ENCODE measurements at regions not wholly inside any gene's neighbourhood (a gene's known extent, or its start where the extent isn't known, plus 50 kb on each side); places are given as distances from the start of the nearest gene placed in this dataset.

- Histone ChIP-seq H3K4me1 (ENCODE audit: insufficient read depth, low read length) (peaks cover 16% of the 10 kb centered on the region), H3K36me3 (ENCODE audit: insufficient read depth, low read length) (no peaks in the 10 kb centered on the region), H3K9ac (ENCODE audit: low read length) (no peak overlapping the region), H3K9me3 (ENCODE audit: low read length) (no peaks in the 10 kb centered on the region), H3K27me3 (ENCODE audit: control insufficient read depth in 1 of 2, insufficient read depth in 2 of 2, low read length in 2 of 2) (no peaks in the 10 kb centered on the region), H3K27ac (ENCODE audit: low read depth, low read length) (no peak overlapping the region), H3K4me3 (ENCODE audit: low read depth in 1 of 2, low read length in 2 of 2) (no peak overlapping the region)
Measured at GRCh38 chr3:194928831-194929577, 243.3 kb downstream of the FAM43A start.

- no peak overlapping the region for H3K4me3 ChIP-seq (ENCODE audit: low read depth in 1 of 2, low read length in 2 of 2)
Measured at GRCh38 chr3:194929578-194929960, 243.9 kb downstream of the FAM43A start.

GRCh38 chr3:194930377-194931204, 244.9 kb downstream of the FAM43A start:
- no peak overlapping the region for H3K27ac ChIP-seq (ENCODE audit: low read depth, low read length)
- no peak overlapping the region for H3K9ac ChIP-seq (ENCODE audit: low read length)
- no peaks in the 10 kb centered on the region for H3K9me3 ChIP-seq (ENCODE audit: low read length)
- H3K4me1 ChIP-seq (ENCODE audit: insufficient read depth, low read length): peaks cover 16% of the 10 kb centered on the region
- no peaks in the 10 kb centered on the region for H3K27me3 ChIP-seq (ENCODE audit: control insufficient read depth in 1 of 2, insufficient read depth in 2 of 2, low read length in 2 of 2)
- H3K4me3 ChIP-seq (ENCODE audit: low read depth in 1 of 2, low read length in 2 of 2): no peak overlapping the region
- H3K36me3 ChIP-seq (ENCODE audit: insufficient read depth, low read length): no peaks in the 10 kb centered on the region

More at GRCh38 chr3:194929578-194929960, 243.9 kb downstream of the FAM43A start:
- Histone ChIP-seq H3K4me1 (ENCODE audit: insufficient read depth, low read length) (peaks cover 16% of the 10 kb centered on the region), H3K9ac (ENCODE audit: low read length) (no peak overlapping the region), H3K27ac (ENCODE audit: low read depth, low read length) (no peak overlapping the region), H3K36me3 (ENCODE audit: insufficient read depth, low read length) (no peaks in the 10 kb centered on the region), H3K9me3 (ENCODE audit: low read length) (no peaks in the 10 kb centered on the region), H3K27me3 (ENCODE audit: control insufficient read depth in 1 of 2, insufficient read depth in 2 of 2, low read length in 2 of 2) (no peaks in the 10 kb centered on the region)

GRCh38 chr3:194931347-194931746, 245.7 kb downstream of the FAM43A start:
- Histone ChIP-seq H3K27ac (ENCODE audit: low read depth, low read length) (no peak overlapping the region), H3K9ac (ENCODE audit: low read length) (no peak overlapping the region)

GRCh38 chr3:194931865-194932264, 246.2 kb downstream of the FAM43A start:
- no peaks in the 10 kb centered on the region for H3K36me3 ChIP-seq (ENCODE audit: insufficient read depth, low read length)
- no peaks in the 10 kb centered on the region for H3K9me3 ChIP-seq (ENCODE audit: low read length)
- H3K27me3 ChIP-seq (ENCODE audit: control insufficient read depth in 1 of 2, insufficient read depth in 2 of 2, low read length in 2 of 2): no peaks in the 10 kb centered on the region
- H3K9ac ChIP-seq (ENCODE audit: low read length): no peak overlapping the region
- peaks cover 16% of the 10 kb centered on the region for H3K4me1 ChIP-seq (ENCODE audit: insufficient read depth, low read length)
- H3K4me3 ChIP-seq (ENCODE audit: low read depth in 1 of 2, low read length in 2 of 2): no peak overlapping the region
- H3K27ac ChIP-seq (ENCODE audit: low read depth, low read length): no peak overlapping the region

More at GRCh38 chr3:194931347-194931746, 245.7 kb downstream of the FAM43A start:
- Histone ChIP-seq H3K4me1 (ENCODE audit: insufficient read depth, low read length) (peaks cover 16% of the 10 kb centered on the region), H3K36me3 (ENCODE audit: insufficient read depth, low read length) (no peaks in the 10 kb centered on the region), H3K9me3 (ENCODE audit: low read length) (no peaks in the 10 kb centered on the region), H3K4me3 (ENCODE audit: low read depth in 1 of 2, low read length in 2 of 2) (no peak overlapping the region), H3K27me3 (ENCODE audit: control insufficient read depth in 1 of 2, insufficient read depth in 2 of 2, low read length in 2 of 2) (no peaks in the 10 kb centered on the region)

GRCh38 chr3:194933465-194933864, 247.8 kb downstream of the FAM43A start:
- Histone ChIP-seq H3K27ac (ENCODE audit: low read depth, low read length) (no peak overlapping the region), H3K9ac (ENCODE audit: low read length) (no peak overlapping the region), H3K9me3 (ENCODE audit: low read length) (no peaks in the 10 kb centered on the region), H3K4me3 (ENCODE audit: low read depth in 1 of 2, low read length in 2 of 2) (no peak overlapping the region), H3K27me3 (ENCODE audit: control insufficient read depth in 1 of 2, insufficient read depth in 2 of 2, low read length in 2 of 2) (no peaks in the 10 kb centered on the region), H3K36me3 (ENCODE audit: insufficient read depth, low read length) (no peaks in the 10 kb centered on the region), H3K4me1 (ENCODE audit: insufficient read depth, low read length) (peaks cover 16% of the 10 kb centered on the region)

- no peaks in the 10 kb centered on the region for H3K9me3 ChIP-seq (ENCODE audit: low read length)
- no peaks in the 10 kb centered on the region for H3K27me3 ChIP-seq (ENCODE audit: control insufficient read depth in 1 of 2, insufficient read depth in 2 of 2, low read length in 2 of 2)
- H3K36me3 ChIP-seq (ENCODE audit: insufficient read depth, low read length): no peaks in the 10 kb centered on the region
- H3K9ac ChIP-seq (ENCODE audit: low read length): no peak overlapping the region
- no peak overlapping the region for H3K4me3 ChIP-seq (ENCODE audit: low read depth in 1 of 2, low read length in 2 of 2)
- no peak overlapping the region for H3K27ac ChIP-seq (ENCODE audit: low read depth, low read length)
- peaks cover 22% of the 10 kb centered on the region for H3K4me1 ChIP-seq (ENCODE audit: insufficient read depth, low read length)
Measured at GRCh38 chr3:194935061-194935460, 249.4 kb downstream of the FAM43A start.

GRCh38 chr3:194935632-194936470, 250.2 kb downstream of the FAM43A start:
- Histone ChIP-seq H3K9ac (ENCODE audit: low read length) (no peak overlapping the region), H3K27me3 (ENCODE audit: control insufficient read depth in 1 of 2, insufficient read depth in 2 of 2, low read length in 2 of 2) (no peaks in the 10 kb centered on the region), H3K4me3 (ENCODE audit: low read depth in 1 of 2, low read length in 2 of 2) (no peak overlapping the region), H3K9me3 (ENCODE audit: low read length) (no peaks in the 10 kb centered on the region), H3K36me3 (ENCODE audit: insufficient read depth, low read length) (no peaks in the 10 kb centered on the region), H3K27ac (ENCODE audit: low read depth, low read length) (no peak overlapping the region), H3K4me1 (ENCODE audit: insufficient read depth, low read length) (peaks cover 17% of the 10 kb centered on the region)

GRCh38 chr3:194936659-194937058, 251.0 kb downstream of the FAM43A start:
- no peaks in the 10 kb centered on the region for H3K27me3 ChIP-seq (ENCODE audit: control insufficient read depth in 1 of 2, insufficient read depth in 2 of 2, low read length in 2 of 2)
- no peak overlapping the region for H3K4me3 ChIP-seq (ENCODE audit: low read depth in 1 of 2, low read length in 2 of 2)
- H3K9me3 ChIP-seq (ENCODE audit: low read length): no peaks in the 10 kb centered on the region
- H3K4me1 ChIP-seq (ENCODE audit: insufficient read depth, low read length): peaks cover 11% of the 10 kb centered on the region
- no peak overlapping the region for H3K27ac ChIP-seq (ENCODE audit: low read depth, low read length)
- H3K36me3 ChIP-seq (ENCODE audit: insufficient read depth, low read length): no peaks in the 10 kb centered on the region
- H3K9ac ChIP-seq (ENCODE audit: low read length): no peak overlapping the region

- no peaks in the 10 kb centered on the region for H3K9me3 ChIP-seq (ENCODE audit: low read length)
- H3K4me1 ChIP-seq (ENCODE audit: insufficient read depth, low read length): peaks cover 6% of the 10 kb centered on the region
- H3K36me3 ChIP-seq (ENCODE audit: insufficient read depth, low read length): no peaks in the 10 kb centered on the region
- no peak overlapping the region for H3K4me3 ChIP-seq (ENCODE audit: low read depth in 1 of 2, low read length in 2 of 2)
- H3K27me3 ChIP-seq (ENCODE audit: control insufficient read depth in 1 of 2, insufficient read depth in 2 of 2, low read length in 2 of 2): no peaks in the 10 kb centered on the region
- H3K27ac ChIP-seq (ENCODE audit: low read depth, low read length): no peak overlapping the region
- H3K9ac ChIP-seq (ENCODE audit: low read length): no peak overlapping the region
Measured at GRCh38 chr3:194937144-194937543, 251.5 kb downstream of the FAM43A start.

- no peak overlapping the region for H3K4me3 ChIP-seq (ENCODE audit: low read depth in 1 of 2, low read length in 2 of 2)
- H3K36me3 ChIP-seq (ENCODE audit: insufficient read depth, low read length): no peaks in the 10 kb centered on the region
- H3K27me3 ChIP-seq (ENCODE audit: control insufficient read depth in 1 of 2, insufficient read depth in 2 of 2, low read length in 2 of 2): no peaks in the 10 kb centered on the region
- no peaks in the 10 kb centered on the region for H3K9me3 ChIP-seq (ENCODE audit: low read length)
- H3K27ac ChIP-seq (ENCODE audit: low read depth, low read length): no peak overlapping the region
- no peak overlapping the region for H3K9ac ChIP-seq (ENCODE audit: low read length)
- H3K4me1 ChIP-seq (ENCODE audit: insufficient read depth, low read length): peaks cover 6% of the 10 kb centered on the region
Measured at GRCh38 chr3:194937882-194938321, 252.2 kb downstream of the FAM43A start.

Measured in muscle layer of colon (tissue), 2 donors.